ENCODE measurements at regions not wholly inside any gene's neighbourhood (a gene's known extent, or its start where the extent isn't known, plus 50 kb on each side); places are given as distances from the start of the nearest gene placed in this dataset.
"Not testable (repeated sequence)": the region's sequence is repeated elsewhere in the genome, so short reads cannot be mapped to it uniquely, and the experiment has no call there.

- no peak for DNase-seq
Observed at GRCh38 chr13:64087624-64088023, 2672.0 kb upstream of the PCDH20 start.

- no peak for DNase-seq
Observed at GRCh38 chr13:64083811-64084210, 2668.2 kb upstream of the PCDH20 start.

DNA sequence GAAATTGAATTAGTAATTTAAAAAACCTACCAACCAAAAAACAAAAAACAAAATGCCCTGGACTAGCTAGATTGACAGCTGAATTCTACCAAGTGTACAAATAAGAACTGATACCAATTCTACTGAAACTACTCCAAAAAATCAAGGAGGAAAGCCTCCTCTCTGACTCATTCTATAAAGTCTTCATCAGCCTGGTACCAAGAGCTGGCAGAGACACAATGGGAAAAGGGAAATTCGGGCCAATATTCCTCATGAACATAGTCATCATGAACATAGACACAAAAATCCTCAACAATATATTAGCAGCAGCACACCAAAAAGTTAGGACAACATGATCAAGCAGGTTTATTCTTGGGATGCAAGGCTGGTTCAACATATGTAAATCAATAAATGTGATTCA, 2667.7 kb upstream of the PCDH20 start:
- DNase-seq, result no peak

GRCh38 chr13:64078480-64078936, 2662.9 kb upstream of the PCDH20 start:
- DNase-seq, result peak; percentile 27 to 69

- DNase-seq, result peak; percentile 77 to 86
Observed at GRCh38 chr13:64078025-64078424, 2662.4 kb upstream of the PCDH20 start.

DNA sequence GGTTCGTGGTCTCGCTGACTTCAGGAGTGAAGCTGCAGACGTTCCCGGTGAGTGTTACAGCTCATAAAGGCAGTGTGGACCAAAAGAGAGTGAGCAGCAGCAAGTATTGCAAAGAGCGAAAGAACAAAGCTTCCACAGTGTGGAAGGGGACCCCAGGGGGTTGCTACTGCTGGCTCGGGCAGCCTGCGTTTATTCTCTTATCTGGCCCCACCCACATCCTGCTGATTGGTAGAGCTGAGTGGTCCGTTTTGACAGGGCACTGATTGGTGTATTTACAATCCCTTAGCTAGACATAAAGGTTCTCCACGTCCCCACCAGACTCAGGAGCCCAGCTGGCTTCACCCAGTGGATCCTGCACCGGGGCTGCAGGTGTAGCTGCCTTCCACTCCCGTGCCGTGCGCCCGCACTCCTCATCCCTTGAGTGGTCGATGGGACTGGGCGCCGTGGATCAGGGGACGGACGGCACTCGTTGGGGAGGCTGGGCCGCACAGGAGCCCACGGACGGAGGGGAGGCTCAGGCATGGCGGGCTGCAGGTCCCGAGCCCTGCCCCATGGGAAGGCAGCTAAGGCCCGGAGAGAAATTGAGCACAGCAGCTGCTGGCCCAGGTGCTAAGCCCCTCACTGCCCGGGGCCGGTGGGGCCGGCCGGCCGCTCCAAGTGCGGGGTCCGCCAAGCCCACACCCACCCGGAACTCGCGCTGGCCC, 2661.6 kb upstream of the PCDH20 start:
- not testable (repeated sequence) for DNase-seq

GRCh38 chr13:64075543-64076271, 2660.1 kb upstream of the PCDH20 start:
- DNase-seq, result peak; percentile 81

DNA sequence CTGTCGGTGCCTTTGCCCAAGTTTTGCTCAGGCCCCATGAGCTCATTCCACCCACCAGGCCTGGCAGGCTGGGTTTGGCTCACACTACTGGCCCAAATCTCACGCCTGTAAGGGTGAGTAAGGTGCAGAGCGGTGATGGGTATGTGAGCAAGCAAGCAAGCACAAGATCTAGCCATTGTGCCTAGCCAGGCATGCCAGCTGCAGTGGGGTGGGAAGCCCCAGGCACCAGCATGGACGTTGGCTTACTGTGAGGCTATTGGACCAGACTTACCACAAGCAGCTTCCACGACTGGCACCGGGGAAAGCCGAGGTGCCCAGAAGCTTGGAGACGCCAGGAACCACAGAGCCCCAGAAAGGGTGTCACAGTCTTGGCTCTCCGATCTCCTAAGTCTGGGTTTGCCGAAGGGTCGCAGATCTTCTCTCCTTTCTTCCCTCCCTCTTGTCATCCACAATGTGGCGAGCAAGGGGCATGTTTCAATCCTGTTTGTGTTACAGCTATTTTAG, 2659.4 kb upstream of the PCDH20 start:
- DNase-seq, result peak; percentile 35 to 46

- no peak for DNase-seq
Observed at GRCh38 chr13:64073203-64073602, 2657.6 kb upstream of the PCDH20 start.

DNA sequence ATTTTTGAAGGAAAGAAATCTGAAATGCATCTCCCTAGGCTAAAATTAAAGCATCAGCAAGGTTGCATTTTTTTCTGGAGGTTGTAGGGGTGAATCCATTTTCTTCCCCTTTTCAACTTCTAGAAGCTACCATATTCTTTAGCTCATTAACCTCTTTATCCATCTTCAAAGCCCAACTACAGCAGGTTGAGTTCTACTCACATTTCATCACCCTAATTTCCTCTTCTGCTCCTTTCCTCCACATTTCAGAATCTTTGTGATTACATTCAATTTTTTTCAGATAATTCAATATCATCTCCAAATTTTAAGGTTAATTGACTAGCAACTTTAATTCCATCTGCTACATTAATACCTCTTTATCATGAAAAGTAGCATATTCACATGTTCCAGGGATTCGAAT, 2655.7 kb upstream of the PCDH20 start:
- no peak for DNase-seq

DNA sequence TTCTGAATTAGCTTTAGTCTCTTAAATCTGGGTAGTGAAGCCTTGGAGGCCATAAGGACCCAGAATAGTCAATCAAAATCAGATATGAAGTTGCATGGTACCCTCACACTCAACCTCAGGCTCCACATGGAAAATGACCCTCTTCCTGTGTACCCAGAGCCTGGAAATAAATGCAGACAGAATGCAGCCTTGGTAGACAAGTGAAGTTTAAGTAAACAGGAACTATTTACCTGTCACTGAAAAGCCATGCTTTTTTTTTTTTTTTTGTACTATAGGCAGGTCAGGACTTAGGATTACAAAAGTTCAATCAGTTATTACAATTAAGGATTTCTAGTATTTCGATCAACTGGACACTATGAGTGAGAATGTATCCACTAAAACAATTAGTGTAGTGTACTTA, 2654.2 kb upstream of the PCDH20 start:
- DNase-seq, result no peak

DNA sequence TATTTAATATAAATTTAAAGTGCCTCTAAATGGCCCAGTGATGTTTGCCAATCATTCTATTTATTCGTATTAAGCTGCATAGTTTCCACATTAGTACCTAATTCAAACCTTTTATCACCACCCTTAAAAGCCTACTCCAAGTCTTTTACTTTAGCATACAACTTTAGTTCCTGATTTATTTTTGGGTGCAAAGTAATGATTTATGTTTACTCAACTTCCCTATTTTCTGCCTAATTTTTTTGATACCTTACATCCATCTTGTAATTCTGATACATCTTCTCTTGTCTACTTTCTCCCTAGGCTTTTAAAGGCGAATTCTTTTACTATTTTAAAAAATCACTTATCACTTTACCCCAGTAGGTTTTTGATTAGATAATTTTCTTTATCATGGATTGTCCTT, 2651.1 kb upstream of the PCDH20 start:
- DNase-seq, result no peak

GRCh38 chr13:64061649-64062048, 2646.0 kb upstream of the PCDH20 start:
- no peak for DNase-seq

- DNase-seq, result no peak
Observed at GRCh38 chr13:64057372-64058020, 2641.8 kb upstream of the PCDH20 start.

GRCh38 chr13:64054321-64054720, 2638.7 kb upstream of the PCDH20 start:
- DNase-seq, result no peak

GRCh38 chr13:64052521-64052920, 2636.9 kb upstream of the PCDH20 start:
- no peak for DNase-seq

- no peak for DNase-seq
Observed at GRCh38 chr13:64051278-64051677, 2635.6 kb upstream of the PCDH20 start.

- DNase-seq, result no peak
Observed at GRCh38 chr13:64041296-64041695, 2625.6 kb upstream of the PCDH20 start.

DNA sequence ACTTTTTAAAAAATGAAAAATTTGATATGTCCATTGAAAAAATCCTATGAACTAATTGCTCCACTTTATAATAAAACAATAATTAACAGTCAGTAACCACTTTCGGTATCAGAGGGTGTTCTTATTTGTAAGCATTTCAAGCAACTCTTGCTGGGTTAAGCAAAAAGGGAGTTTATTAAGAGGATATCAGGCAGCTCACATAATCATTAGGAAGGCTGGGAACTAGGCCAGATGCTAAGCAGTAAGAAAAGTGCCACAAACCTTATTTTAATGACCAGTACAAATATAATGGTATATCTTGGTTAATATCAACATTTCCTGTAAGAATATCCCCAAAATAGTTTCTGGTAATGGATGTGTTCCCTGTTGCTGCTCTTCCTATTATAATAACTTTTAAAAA, 2618.3 kb upstream of the PCDH20 start:
- DNase-seq, result no peak

GRCh38 chr13:64029343-64030093, 2613.9 kb upstream of the PCDH20 start:
- DNase-seq, result no peak

GRCh38 chr13:64028551-64028950, 2612.9 kb upstream of the PCDH20 start:
- no peak for DNase-seq

DNA sequence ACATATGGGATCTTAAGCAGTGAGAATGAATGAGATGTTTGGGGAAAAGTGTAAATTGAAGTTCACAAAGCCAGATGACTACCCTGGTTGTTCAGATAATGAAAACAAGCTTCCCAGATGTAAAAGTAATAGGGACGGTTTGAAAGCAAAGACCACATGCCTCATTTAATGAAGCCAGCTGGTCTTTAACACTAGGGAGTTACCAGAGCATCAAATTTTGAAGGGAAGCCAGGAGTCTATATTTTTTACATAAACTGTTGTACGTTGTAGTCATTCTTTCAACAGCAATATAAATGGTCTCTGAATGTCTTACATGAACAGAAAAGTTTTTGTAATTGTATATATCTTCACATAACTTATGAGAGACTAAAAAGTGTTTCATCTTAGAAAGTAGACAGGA, 2604.5 kb upstream of the PCDH20 start:
- DNase-seq, result no peak

- no peak for DNase-seq
Observed at GRCh38 chr13:64007339-64007738, 2591.7 kb upstream of the PCDH20 start.
